ENCODE measurements at regions not wholly inside any gene's neighbourhood (a gene's known extent, or its start where the extent isn't known, plus 50 kb on each side); places are given as distances from the start of the nearest gene placed in this dataset.

- DNase-seq (no peak), ATAC-seq (no peak)
- no peaks in the 10 kb centered on the region for H3K27me3 Mint-ChIP-seq (ENCODE audit: low read depth)
- no peaks in the 10 kb centered on the region for H3K9me3 Mint-ChIP-seq (ENCODE audit: insufficient read depth)
- CTCF ChIA-PET, result interaction anchor here (0.8 kb wide), 1 partner anchor 656 kb away, joined by 3 read pairs; no protein-coding TSS in a partner anchor
- H3K36me3 Mint-ChIP-seq (ENCODE audit: low read depth), result no peaks in the 10 kb centered on the region
- H3K4me1 Mint-ChIP-seq (ENCODE audit: low read depth), result no peaks in the 10 kb centered on the region
- no peak overlapping the region for H3K4me3 Mint-ChIP-seq
- POLR2A ChIA-PET, result no interaction called here
- no peak overlapping the region for H3K27ac Mint-ChIP-seq
These were observed 171.1 kb downstream of the FOXA2 start for GRCh38 chr20:22412977-22413868.

GRCh38 chr20:22411627-22412450, 172.5 kb downstream of the FOXA2 start:
- ATAC-seq, result no peak
- no peaks in the 10 kb centered on the region for H3K9me3 Mint-ChIP-seq (ENCODE audit: insufficient read depth)
- H3K36me3 Mint-ChIP-seq (ENCODE audit: low read depth), result no peaks in the 10 kb centered on the region
- no peak overlapping the region for H3K4me3 Mint-ChIP-seq
- POLR2A ChIA-PET, result no interaction called here
- H3K4me1 Mint-ChIP-seq (ENCODE audit: low read depth), result no peaks in the 10 kb centered on the region
- CTCF ChIA-PET, result interaction anchor here (0.8 kb wide), 1 partner anchor 658 kb away, joined by 3 read pairs; no protein-coding TSS in a partner anchor
- no peak for DNase-seq
- H3K27me3 Mint-ChIP-seq (ENCODE audit: low read depth), result no peaks in the 10 kb centered on the region
- no peak overlapping the region for H3K27ac Mint-ChIP-seq

GRCh38 chr20:22411286-22411626, 173.1 kb downstream of the FOXA2 start:
- Mint-ChIP-seq H3K27me3 (ENCODE audit: low read depth) (no peaks in the 10 kb centered on the region), H3K4me1 (ENCODE audit: low read depth) (peaks cover 3% of the 10 kb centered on the region), H3K36me3 (ENCODE audit: low read depth) (no peaks in the 10 kb centered on the region), H3K27ac (no peak overlapping the region), H3K4me3 (no peak overlapping the region), H3K9me3 (ENCODE audit: insufficient read depth) (no peaks in the 10 kb centered on the region)
- DNase-seq, result no peak
- no peak for ATAC-seq
- POLR2A ChIA-PET, result no interaction called here
- CTCF ChIA-PET, result no interaction called here

- H3K9me3 Mint-ChIP-seq (ENCODE audit: insufficient read depth), result no peaks in the 10 kb centered on the region
These were observed 173.7 kb downstream of the FOXA2 start for GRCh38 chr20:22410556-22411130.

GRCh38 chr20:22408521-22409402, 175.6 kb downstream of the FOXA2 start:
- Mint-ChIP-seq H3K27me3 (ENCODE audit: low read depth) (no peaks in the 10 kb centered on the region), H3K4me1 (ENCODE audit: low read depth) (peaks cover 5% of the 10 kb centered on the region), H3K4me3 (no peak overlapping the region), H3K27ac (no peak overlapping the region), H3K36me3 (ENCODE audit: low read depth) (no peaks in the 10 kb centered on the region), H3K9me3 (ENCODE audit: insufficient read depth) (no peaks in the 10 kb centered on the region)
- CTCF ChIA-PET, result no interaction called here
- no peak for DNase-seq
- ATAC-seq, result no peak
- POLR2A ChIA-PET, result no interaction called here

More at GRCh38 chr20:22410556-22411130, 173.7 kb downstream of the FOXA2 start:
- ATAC-seq (no peak), DNase-seq (no peak)
- Mint-ChIP-seq H3K4me3 (no peak overlapping the region), H3K27ac (no peak overlapping the region), H3K36me3 (ENCODE audit: low read depth) (no peaks in the 10 kb centered on the region), H3K4me1 (ENCODE audit: low read depth) (peaks cover 3% of the 10 kb centered on the region), H3K27me3 (ENCODE audit: low read depth) (no peaks in the 10 kb centered on the region)
- POLR2A ChIA-PET, result no interaction called here
- CTCF ChIA-PET, result no interaction called here

- ChIA-PET POLR2A (no interaction called here), CTCF (no interaction called here)
- Mint-ChIP-seq H3K36me3 (ENCODE audit: low read depth) (no peaks in the 10 kb centered on the region), H3K4me1 (ENCODE audit: low read depth) (peaks cover 7% of the 10 kb centered on the region), H3K9me3 (ENCODE audit: insufficient read depth) (no peaks in the 10 kb centered on the region), H3K4me3 (no peak overlapping the region), H3K27ac (no peak overlapping the region), H3K27me3 (ENCODE audit: low read depth) (no peaks in the 10 kb centered on the region)
- no peak for ATAC-seq
- DNase-seq, result no peak
These were observed 176.9 kb downstream of the FOXA2 start for GRCh38 chr20:22407237-22408193.

GRCh38 chr20:22404419-22405170, 179.8 kb downstream of the FOXA2 start:
- ChIA-PET POLR2A (no interaction called here), CTCF (no interaction called here)
- H3K4me1 Mint-ChIP-seq (ENCODE audit: low read depth), result peaks cover 7% of the 10 kb centered on the region
- H3K4me3 Mint-ChIP-seq, result no peak overlapping the region
- ATAC-seq, result no peak
- H3K27ac Mint-ChIP-seq, result no peak overlapping the region
- no peak for DNase-seq
- H3K9me3 Mint-ChIP-seq (ENCODE audit: insufficient read depth), result no peaks in the 10 kb centered on the region
- no peaks in the 10 kb centered on the region for H3K27me3 Mint-ChIP-seq (ENCODE audit: low read depth)
- no peaks in the 10 kb centered on the region for H3K36me3 Mint-ChIP-seq (ENCODE audit: low read depth)

GRCh38 chr20:22403632-22404361, 180.6 kb downstream of the FOXA2 start:
- no peaks in the 10 kb centered on the region for H3K27me3 Mint-ChIP-seq (ENCODE audit: low read depth)
- H3K27ac Mint-ChIP-seq, result no peak overlapping the region
- ATAC-seq (no peak), DNase-seq (no peak)
- H3K36me3 Mint-ChIP-seq (ENCODE audit: low read depth), result no peaks in the 10 kb centered on the region
- peaks cover 7% of the 10 kb centered on the region for H3K4me1 Mint-ChIP-seq (ENCODE audit: low read depth)
- H3K9me3 Mint-ChIP-seq (ENCODE audit: insufficient read depth), result no peaks in the 10 kb centered on the region
- CTCF ChIA-PET, result no interaction called here
- H3K4me3 Mint-ChIP-seq, result peak overlapping the region; percentile 54
- POLR2A ChIA-PET, result no interaction called here

- Mint-ChIP-seq H3K27ac (no peak overlapping the region), H3K27me3 (ENCODE audit: low read depth) (no peaks in the 10 kb centered on the region), H3K9me3 (ENCODE audit: insufficient read depth) (no peaks in the 10 kb centered on the region), H3K36me3 (ENCODE audit: low read depth) (no peaks in the 10 kb centered on the region), H3K4me3 (peak overlapping the region; percentile 54), H3K4me1 (ENCODE audit: low read depth) (peaks cover 7% of the 10 kb centered on the region)
- DNase-seq (no peak), ATAC-seq (no peak)
- ChIA-PET CTCF (no interaction called here), POLR2A (no interaction called here)
These were observed 181.2 kb downstream of the FOXA2 start for GRCh38 chr20:22403022-22403631.

- peaks cover 1% of the 10 kb centered on the region for H3K27me3 Mint-ChIP-seq (ENCODE audit: low read depth)
- ATAC-seq (no peak), DNase-seq (no peak)
- ChIA-PET POLR2A (no interaction called here), CTCF (no interaction called here)
- H3K4me3 Mint-ChIP-seq, result no peak overlapping the region
- no peak overlapping the region for H3K27ac Mint-ChIP-seq
- H3K4me1 Mint-ChIP-seq (ENCODE audit: low read depth), result peaks cover 7% of the 10 kb centered on the region
- no peaks in the 10 kb centered on the region for H3K36me3 Mint-ChIP-seq (ENCODE audit: low read depth)
- H3K9me3 Mint-ChIP-seq (ENCODE audit: insufficient read depth), result no peaks in the 10 kb centered on the region
These were observed 181.8 kb downstream of the FOXA2 start for GRCh38 chr20:22402550-22402949.
